Activated CD4-positive, alpha-beta T cell treated with anti-CD3 and anti-CD28 coated beads, Interleukin-2, amount 50 U/mL, for 1 hour (primary cell): ENCODE measurements at regions not wholly inside any gene's neighbourhood (a gene's known extent, or its start where the extent isn't known, plus 50 kb on each side); places are given as distances from the start of the nearest gene placed in this dataset.

Experiments
- DNase-seq: peaks from one replicate; pipeline ENCODE4 v3.0.0-alpha.2; 2020

- no peak for DNase-seq
Measured at GRCh38 chr1:209048941-209049669, 534.4 kb upstream of the CAMK1G start.

GRCh38 chr1:209051570-209051969 is 531.9 kb upstream of the CAMK1G start:
- no peak for DNase-seq

- DNase-seq = no peak
Measured at GRCh38 chr1:209053587-209053986, 529.9 kb upstream of the CAMK1G start.

GRCh38 chr1:209057083-209057482 is 526.4 kb upstream of the CAMK1G start:
- DNase-seq = no peak

GRCh38 chr1:209057901-209058300 is 525.6 kb upstream of the CAMK1G start:
- no peak for DNase-seq

- no peak for DNase-seq
Measured at GRCh38 chr1:209059376-209059775, 524.1 kb upstream of the CAMK1G start.

- DNase-seq = no peak
Measured at GRCh38 chr1:209059981-209060380, 523.5 kb upstream of the CAMK1G start.

- no peak for DNase-seq
Measured at GRCh38 chr1:209062081-209062620, 521.4 kb upstream of the CAMK1G start.

- DNase-seq = no peak
Measured at GRCh38 chr1:209062863-209063262, 520.7 kb upstream of the CAMK1G start.

- no peak for DNase-seq
Measured at GRCh38 chr1:209063767-209064659, 519.5 kb upstream of the CAMK1G start.

- DNase-seq = no peak
Measured at GRCh38 chr1:209064850-209065706, 518.4 kb upstream of the CAMK1G start.

- DNase-seq = no peak
Measured at GRCh38 chr1:209072481-209072880, 511.0 kb upstream of the CAMK1G start.

- no peak for DNase-seq
Measured at GRCh38 chr1:209073879-209074278, 509.6 kb upstream of the CAMK1G start.

GRCh38 chr1:209074575-209075250 is 508.8 kb upstream of the CAMK1G start:
- DNase-seq = no peak

GRCh38 chr1:209076688-209077087 is 506.8 kb upstream of the CAMK1G start:
- no peak for DNase-seq

GRCh38 chr1:209080170-209080781 is 503.2 kb upstream of the CAMK1G start:
- DNase-seq = no peak

GRCh38 chr1:209086486-209087192 is 496.9 kb upstream of the CAMK1G start:
- DNase-seq = no peak

GRCh38 chr1:209094384-209094783 is 489.1 kb upstream of the CAMK1G start:
- DNase-seq = no peak

GRCh38 chr1:209095627-209096595 is 487.6 kb upstream of the CAMK1G start:
- no peak for DNase-seq

- DNase-seq = no peak
Measured at GRCh38 chr1:209100460-209100859, 483.1 kb upstream of the CAMK1G start.
